HepG2 (cell line): ENCODE measurements at regions not wholly inside any gene's neighbourhood (a gene's known extent, or its start where the extent isn't known, plus 50 kb on each side); places are given as distances from the start of the nearest gene placed in this dataset.

ENCODE experiments used
- ATAC-seq: fragments of 200-7000 bp; cut with Tn5 transposase; 3 replicates; pipeline ENCODE4 v1.9.1; 2020; ENCODE audit warnings: mild to moderate bottlenecking, moderate library complexity
- BruUV-seq: library from RNA; stranded (reverse); fragments of 400-500 nt; replicated peaks from 2 replicates; lab custom pipeline; 2021; lab: Mats Ljungman, UMichigan
- CTCF ChIA-PET: fragments of 300-600 bp; formaldehyde crosslinking; extraction: SDS; loops from one replicate; lab custom pipeline; 2021; ENCODE audit warnings: low total read pairs, inconsistent platforms, low intra/inter-chr PET ratio; lab: Yijun Ruan, JAX
- POLR2A ChIA-PET: fragments of 350-600 bp; sonication (Branson Sonifier 250); formaldehyde crosslinking; loops from one replicate; lab custom pipeline; 2020; ENCODE audit warnings: antibody characterized with exemption, inconsistent platforms; lab: Yijun Ruan, JAX
- DNase-seq: peaks from one replicate; pipeline ENCODE4 v3.0.0-alpha.2; 2015; ENCODE audit warnings: low spot score
- FAIRE-seq: peaks from 3 replicates; lab custom pipeline; 2011; peaks lifted over from hg19 to GRCh38; lab: Jason Lieb, UNC
- H2AFZ ChIP-seq: one replicate; pipeline ENCODE4 v1.6.1; 2011; ENCODE audit warnings: low read length, inconsistent platforms
- H3K27ac ChIP-seq: fragments of 300-600 bp; 3 replicates; pipeline ENCODE4 v1.8.0; 2011; ENCODE audit warnings: mixed run types, mild to moderate bottlenecking, mixed read lengths, low read length, inconsistent platforms; ENCODE audit not compliant: insufficient read depth; ENCODE audit errors: extremely low read length
- H3K27me3 ChIP-seq, 2 experiments: fragments of 200-600 bp in 1 of 2; 2 replicates in 1 of 2; 3 replicates in 1 of 2; pipeline versions ENCODE4 v1.6.0 to v1.8.0; 2011; ENCODE audit warnings: low read length in 2 of 2, mild to moderate bottlenecking in 2 of 2, moderate library complexity in 2 of 2, inconsistent platforms in 1 of 2; ENCODE audit not compliant: insufficient read depth in 2 of 2, control insufficient read depth in 1 of 2
- H3K36me3 ChIP-seq, 2 experiments: fragments of 200-600 bp in 1 of 2; replicated peaks in 1 of 2; 2 replicates in 1 of 2; 3 replicates in 1 of 2; pipeline versions ENCODE4 v1.5.1 to v1.8.0; 2011; ENCODE audit warnings: low read length in 2 of 2, inconsistent platforms in 1 of 2; ENCODE audit not compliant: insufficient read depth in 2 of 2, control insufficient read depth in 1 of 2
- H3K4me1 ChIP-seq: 2 replicates; pipeline ENCODE4 v1.5.1; 2012; ENCODE audit warnings: low read length, inconsistent platforms; ENCODE audit not compliant: insufficient read depth
- H3K4me2 ChIP-seq: 2 replicates; pipeline ENCODE4 v1.6.0; 2011; ENCODE audit warnings: low read depth, low read length, inconsistent platforms
- H3K4me3 ChIP-seq, 3 experiments: fragments of 200-600 bp in 1 of 3; sonication (generic), shearing (Covaris generic) in 1 of 3; replicated peaks in 1 of 3; 2 replicates each; pipeline ENCODE4 v1.5.1; 2011 to 2016; ENCODE audit warnings: low read length in 3 of 3, inconsistent platforms in 2 of 3, low read depth in 2 of 3, mild to moderate bottlenecking in 2 of 3, control low read depth in 1 of 3, mixed read lengths in 1 of 3; ENCODE audit not compliant: insufficient read depth in 1 of 3
- H3K79me2 ChIP-seq: one replicate; pipeline ENCODE4 v1.6.1; 2011; ENCODE audit warnings: low read length, inconsistent platforms; ENCODE audit not compliant: insufficient read depth
- H3K9ac ChIP-seq: 2 replicates; pipeline ENCODE4 v1.6.0; 2011; ENCODE audit warnings: mild to moderate bottlenecking, low read depth, low read length, inconsistent platforms; ENCODE audit not compliant: insufficient read depth
- H3K9me3 ChIP-seq: 2 replicates; pipeline ENCODE4 v1.5.1; 2012; ENCODE audit warnings: mild to moderate bottlenecking, low read length
- H4K20me1 ChIP-seq: 2 replicates; pipeline ENCODE4 v1.6.0; 2011; ENCODE audit warnings: inconsistent platforms, mild to moderate bottlenecking, low read length, moderate library complexity; ENCODE audit not compliant: insufficient read depth
- ARID4A ChIP-seq: sonication (generic); formaldehyde crosslinking; IDR thresholded peaks from 2 replicates; pipeline ENCODE4 v1.5.0; 2020; ENCODE audit warnings: mild to moderate bottlenecking, missing genetic modification reagents, borderline replicate concordance
- GATA4 ChIP-seq: sonication (generic); IDR thresholded peaks from 2 replicates; pipeline ENCODE4 v1.6.1; 2016; ENCODE audit warnings: antibody characterized with exemption, low read depth, borderline replicate concordance
- HDAC6 ChIP-seq: fragments of 200-600 bp; sonication (generic); IDR thresholded peaks from 2 replicates; pipeline ENCODE4 v1.7.0; 2017; ENCODE audit warnings: mild to moderate bottlenecking, antibody characterized with exemption, low read length, low read depth
- NFRKB ChIP-seq: fragments of 450-650 bp; IDR thresholded peaks from 2 replicates; pipeline ENCODE4 v1.6.1; 2017
- PHB2 ChIP-seq: fragments of 450-650 bp; IDR thresholded peaks from 2 replicates; pipeline ENCODE4 v1.6.1; 2018; ENCODE audit not compliant: partially characterized antibody
- PRDM15 ChIP-seq: sonication (generic); formaldehyde crosslinking; IDR thresholded peaks from 2 replicates; pipeline ENCODE4 v1.4.0; 2020; ENCODE audit warnings: missing genetic modification reagents
- YEATS4 ChIP-seq: sonication (generic); formaldehyde crosslinking; IDR thresholded peaks from 2 replicates; pipeline ENCODE4 v1.4.0; 2020; ENCODE audit warnings: missing genetic modification reagents, borderline replicate concordance
- ZEB1 ChIP-seq: IDR thresholded peaks from 2 replicates; pipeline ENCODE4 v1.6.1; 2012; ENCODE audit warnings: mild to moderate bottlenecking, low read depth, inconsistent platforms; ENCODE audit not compliant: insufficient replicate concordance
- ZMAT3 ChIP-seq: sonication (generic); formaldehyde crosslinking; conservative IDR thresholded peaks from 2 replicates; pipeline ENCODE4 v1.7.0; 2021; ENCODE audit warnings: missing genetic modification reagents
- ZNF335 ChIP-seq: sonication (generic); formaldehyde crosslinking; IDR thresholded peaks from 2 replicates; pipeline ENCODE4 v1.4.0; 2020; ENCODE audit warnings: missing genetic modification reagents
- ZNF652 ChIP-seq: IDR thresholded peaks from 2 replicates; pipeline ENCODE4 v1.6.1; 2016; ENCODE audit warnings: low read depth, borderline replicate concordance
- ZNF737 ChIP-seq: sonication (generic); formaldehyde crosslinking; IDR thresholded peaks from 2 replicates; pipeline ENCODE4 v1.5.0; 2020; ENCODE audit warnings: missing genetic modification reagents, mild to moderate bottlenecking, borderline replicate concordance
- in situ Hi-C: cut with HindIII; loops from 2 replicates; pipeline ENCODE4 v1.10.0; 2017; ENCODE audit warnings: low pct_unique_long_range_greater_than_20kb; ENCODE audit not compliant: extremely low pct_ligation_motif_present
- intact Hi-C: fragments of 100-400 bp; cut with micrococcal nuclease; formaldehyde crosslinking; loops from one replicate; pipeline ENCODE4 v1.10.0; 2022; ENCODE audit not compliant: unreplicated experiment
- TF ChIP-seq, protein P1 (sequence below): sonication (generic); formaldehyde crosslinking; IDR thresholded peaks from 2 replicates; pipeline ENCODE4 v1.4.0; 2020; ENCODE audit warnings: mild to moderate bottlenecking, low read depth, missing genetic modification reagents
- TF ChIP-seq, protein P2 (sequence below): sonication (generic); formaldehyde crosslinking; IDR thresholded peaks from 2 replicates; pipeline ENCODE4 v1.8.0; 2022; ENCODE audit warnings: missing genetic modification reagents, low read depth, mild to moderate bottlenecking, borderline replicate concordance

DNA sequence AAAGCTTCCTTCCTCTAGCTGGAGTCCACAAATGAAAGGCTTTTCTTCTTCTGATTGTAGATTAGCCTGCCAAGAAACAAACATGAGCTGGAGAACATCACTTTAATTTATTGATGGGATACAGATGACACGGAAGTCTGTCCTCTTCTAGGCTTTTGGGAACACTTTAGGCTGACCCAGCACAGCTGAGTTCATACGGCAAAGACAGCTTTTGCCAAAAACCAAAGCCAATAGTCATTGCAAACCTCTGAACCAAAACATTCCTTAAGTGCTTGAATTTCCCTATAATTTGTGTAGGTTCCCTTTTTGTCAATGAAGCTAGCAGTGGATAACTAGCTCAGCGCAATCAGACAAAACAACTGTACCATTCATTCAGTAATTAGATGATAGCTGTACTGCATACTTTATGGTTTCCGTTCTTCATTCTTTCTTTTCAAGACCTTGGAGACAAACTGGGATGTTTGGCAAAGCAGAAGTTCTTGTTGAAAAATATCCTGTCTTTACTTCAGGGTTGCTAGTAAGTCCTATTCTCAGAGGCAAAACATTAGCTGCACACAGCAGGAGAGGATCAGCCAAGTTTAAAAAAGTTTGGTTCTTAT is 95.7 kb upstream of the SPRY2 start (continued):
- TF ChIP-seq PRDM15 (CRISPR knock-in tag) = no peak
- no peak for TF ChIP-seq YEATS4 (CRISPR knock-in tag)
- TF ChIP-seq, protein P1, sequence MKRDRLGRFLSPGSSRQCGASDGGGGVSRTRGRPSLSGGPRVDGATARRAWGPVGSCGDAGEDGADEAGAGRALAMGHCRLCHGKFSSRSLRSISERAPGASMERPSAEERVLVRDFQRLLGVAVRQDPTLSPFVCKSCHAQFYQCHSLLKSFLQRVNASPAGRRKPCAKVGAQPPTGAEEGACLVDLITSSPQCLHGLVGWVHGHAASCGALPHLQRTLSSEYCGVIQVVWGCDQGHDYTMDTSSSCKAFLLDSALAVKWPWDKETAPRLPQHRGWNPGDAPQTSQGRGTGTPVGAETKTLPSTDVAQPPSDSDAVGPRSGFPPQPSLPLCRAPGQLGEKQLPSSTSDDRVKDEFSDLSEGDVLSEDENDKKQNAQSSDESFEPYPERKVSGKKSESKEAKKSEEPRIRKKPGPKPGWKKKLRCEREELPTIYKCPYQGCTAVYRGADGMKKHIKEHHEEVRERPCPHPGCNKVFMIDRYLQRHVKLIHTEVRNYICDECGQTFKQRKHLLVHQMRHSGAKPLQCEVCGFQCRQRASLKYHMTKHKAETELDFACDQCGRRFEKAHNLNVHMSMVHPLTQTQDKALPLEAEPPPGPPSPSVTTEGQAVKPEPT (CRISPR knock-in tag) = no peak
- TF ChIP-seq ZEB1 = no peak

- DNase-seq (no peak), ATAC-seq (no peak), FAIRE-seq (no peak)
- H4K20me1 ChIP-seq = no peaks in the 10 kb centered on the region
- H3K4me2 ChIP-seq = no peak overlapping the region
- ChIA-PET POLR2A (no interaction called here), CTCF (no interaction called here)
- intact Hi-C loops (no loop called here), in situ Hi-C loops (no loop called here)
- no peak overlapping the region for H3K9ac ChIP-seq
- H3K36me3 ChIP-seq = no peaks in the 10 kb centered on the region
- H3K4me1 ChIP-seq = no peaks in the 10 kb centered on the region
- no TSS peak for BruUV-seq
- H2AFZ ChIP-seq = no peak overlapping the region
- no peaks in the 10 kb centered on the region for H3K79me2 ChIP-seq
- H3K4me3 ChIP-seq = no peak overlapping the region
- no peaks in the 10 kb centered on the region for H3K27me3 ChIP-seq
- H3K9me3 ChIP-seq = no peaks in the 10 kb centered on the region
- H3K27ac ChIP-seq = no peak overlapping the region
- TF ChIP-seq ARID4A (CRISPR knock-in tag) (no peak), ZMAT3 (CRISPR knock-in tag) (no peak), ZNF737 (CRISPR knock-in tag) (no peak), NFRKB (no peak), ZNF335 (CRISPR knock-in tag) (no peak), HDAC6 (no peak), ZNF652 (CRISPR knock-in tag) (no peak), GATA4 (no peak), PHB2 (no peak)
- TF ChIP-seq, protein P2, sequence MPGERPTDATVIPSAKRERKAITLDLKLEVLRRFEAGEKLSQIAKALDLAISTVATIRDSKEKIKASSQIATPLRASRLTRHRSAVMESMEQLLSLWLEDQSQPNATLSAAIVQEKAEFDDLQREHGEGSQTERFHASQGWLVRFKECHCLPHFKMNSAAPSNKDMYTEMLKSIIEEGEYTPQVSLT = no peak
Observed at GRCh38 chr13:80430561-80430960, 89.6 kb upstream of the SPRY2 start.
